HepG2 (cell line): ENCODE measurements at regions not wholly inside any gene's neighbourhood (a gene's known extent, or its start where the extent isn't known, plus 50 kb on each side); places are given as distances from the start of the nearest gene placed in this dataset.
A peak's percentile ranks its signal among the peaks of the same experiment; 100 is the strongest.

ENCODE experiments used
- ATAC-seq: fragments of 200-7000 bp; cut with Tn5 transposase; 3 replicates; pipeline ENCODE4 v1.9.1; 2020; ENCODE audit warnings: mild to moderate bottlenecking, moderate library complexity
- BruUV-seq: library from RNA; stranded (reverse); fragments of 400-500 nt; replicated peaks from 2 replicates; lab custom pipeline; 2021; lab: Mats Ljungman, UMichigan
- CTCF ChIA-PET: fragments of 300-600 bp; formaldehyde crosslinking; extraction: SDS; loops from one replicate; lab custom pipeline; 2021; ENCODE audit warnings: low total read pairs, inconsistent platforms, low intra/inter-chr PET ratio; lab: Yijun Ruan, JAX
- POLR2A ChIA-PET: fragments of 350-600 bp; sonication (Branson Sonifier 250); formaldehyde crosslinking; loops from one replicate; lab custom pipeline; 2020; ENCODE audit warnings: antibody characterized with exemption, inconsistent platforms; lab: Yijun Ruan, JAX
- DNase-seq: peaks from one replicate; pipeline ENCODE4 v3.0.0-alpha.2; 2015; ENCODE audit warnings: low spot score
- FAIRE-seq: peaks from 3 replicates; lab custom pipeline; 2011; peaks lifted over from hg19 to GRCh38; lab: Jason Lieb, UNC
- H2AFZ ChIP-seq: one replicate; pipeline ENCODE4 v1.6.1; 2011; ENCODE audit warnings: low read length, inconsistent platforms
- H3K27ac ChIP-seq: fragments of 300-600 bp; 3 replicates; pipeline ENCODE4 v1.8.0; 2011; ENCODE audit warnings: mixed run types, mild to moderate bottlenecking, mixed read lengths, low read length, inconsistent platforms; ENCODE audit not compliant: insufficient read depth; ENCODE audit errors: extremely low read length
- H3K27me3 ChIP-seq, 2 experiments: fragments of 200-600 bp in 1 of 2; 2 replicates in 1 of 2; 3 replicates in 1 of 2; pipeline versions ENCODE4 v1.6.0 to v1.8.0; 2011; ENCODE audit warnings: low read length in 2 of 2, mild to moderate bottlenecking in 2 of 2, moderate library complexity in 2 of 2, inconsistent platforms in 1 of 2; ENCODE audit not compliant: insufficient read depth in 2 of 2, control insufficient read depth in 1 of 2
- H3K36me3 ChIP-seq, 2 experiments: fragments of 200-600 bp in 1 of 2; replicated peaks in 1 of 2; 2 replicates in 1 of 2; 3 replicates in 1 of 2; pipeline versions ENCODE4 v1.5.1 to v1.8.0; 2011; ENCODE audit warnings: low read length in 2 of 2, inconsistent platforms in 1 of 2; ENCODE audit not compliant: insufficient read depth in 2 of 2, control insufficient read depth in 1 of 2
- H3K4me1 ChIP-seq: 2 replicates; pipeline ENCODE4 v1.5.1; 2012; ENCODE audit warnings: low read length, inconsistent platforms; ENCODE audit not compliant: insufficient read depth
- H3K4me2 ChIP-seq: 2 replicates; pipeline ENCODE4 v1.6.0; 2011; ENCODE audit warnings: low read depth, low read length, inconsistent platforms
- H3K4me3 ChIP-seq, 3 experiments: fragments of 200-600 bp in 1 of 3; sonication (generic), shearing (Covaris generic) in 1 of 3; replicated peaks in 1 of 3; 2 replicates each; pipeline ENCODE4 v1.5.1; 2011 to 2016; ENCODE audit warnings: low read length in 3 of 3, inconsistent platforms in 2 of 3, low read depth in 2 of 3, mild to moderate bottlenecking in 2 of 3, control low read depth in 1 of 3, mixed read lengths in 1 of 3; ENCODE audit not compliant: insufficient read depth in 1 of 3
- H3K79me2 ChIP-seq: one replicate; pipeline ENCODE4 v1.6.1; 2011; ENCODE audit warnings: low read length, inconsistent platforms; ENCODE audit not compliant: insufficient read depth
- H3K9ac ChIP-seq: 2 replicates; pipeline ENCODE4 v1.6.0; 2011; ENCODE audit warnings: mild to moderate bottlenecking, low read depth, low read length, inconsistent platforms; ENCODE audit not compliant: insufficient read depth
- H3K9me3 ChIP-seq: 2 replicates; pipeline ENCODE4 v1.5.1; 2012; ENCODE audit warnings: mild to moderate bottlenecking, low read length
- H4K20me1 ChIP-seq: 2 replicates; pipeline ENCODE4 v1.6.0; 2011; ENCODE audit warnings: inconsistent platforms, mild to moderate bottlenecking, low read length, moderate library complexity; ENCODE audit not compliant: insufficient read depth
- SMC3 ChIP-seq: IDR thresholded peaks from 2 replicates; pipeline ENCODE4 v1.6.1; 2011; ENCODE audit warnings: low read length, improper control_type of control experiment
- ZFP91 ChIP-seq: sonication (generic); formaldehyde crosslinking; IDR thresholded peaks from 2 replicates; pipeline ENCODE4 v1.9.0; 2022; ENCODE audit warnings: missing genetic modification reagents, mild to moderate bottlenecking, borderline replicate concordance
- WGBS: methylation state at CpG from one replicate; pipeline ENCODE4 v1.1.6; 2017; ENCODE audit warnings: low lambda C conversion rate; 5-methylcytosine and 5-hydroxymethylcytosine counted together
- in situ Hi-C: cut with HindIII; loops from 2 replicates; pipeline ENCODE4 v1.10.0; 2017; ENCODE audit warnings: low pct_unique_long_range_greater_than_20kb; ENCODE audit not compliant: extremely low pct_ligation_motif_present
- intact Hi-C: fragments of 100-400 bp; cut with micrococcal nuclease; formaldehyde crosslinking; loops from one replicate; pipeline ENCODE4 v1.10.0; 2022; ENCODE audit not compliant: unreplicated experiment
- small RNA-seq, 3 experiments: library from RNA; depleted of rRNA; stranded (forward); fragments of <200 nt; gene quantifications; one replicate each; pipeline ENCODE3, GENCODE V24; 2012; ENCODE audit warnings: low read depth in 2 of 3, low replicate concordance in 1 of 3; ENCODE audit not compliant: insufficient read length in 3 of 3, insufficient read depth in 2 of 3
- TF ChIP-seq, protein P1 (sequence below): sonication (generic); formaldehyde crosslinking; IDR thresholded peaks from 2 replicates; pipeline ENCODE4 v1.4.0; 2020; ENCODE audit warnings: missing genetic modification reagents, borderline replicate concordance
- TF ChIP-seq, protein P2 (sequence below): sonication (generic); formaldehyde crosslinking; IDR thresholded peaks from 2 replicates; pipeline ENCODE4 v1.8.0; 2022; ENCODE audit warnings: mild to moderate bottlenecking, missing genetic modification reagents, moderate library complexity

DNA sequence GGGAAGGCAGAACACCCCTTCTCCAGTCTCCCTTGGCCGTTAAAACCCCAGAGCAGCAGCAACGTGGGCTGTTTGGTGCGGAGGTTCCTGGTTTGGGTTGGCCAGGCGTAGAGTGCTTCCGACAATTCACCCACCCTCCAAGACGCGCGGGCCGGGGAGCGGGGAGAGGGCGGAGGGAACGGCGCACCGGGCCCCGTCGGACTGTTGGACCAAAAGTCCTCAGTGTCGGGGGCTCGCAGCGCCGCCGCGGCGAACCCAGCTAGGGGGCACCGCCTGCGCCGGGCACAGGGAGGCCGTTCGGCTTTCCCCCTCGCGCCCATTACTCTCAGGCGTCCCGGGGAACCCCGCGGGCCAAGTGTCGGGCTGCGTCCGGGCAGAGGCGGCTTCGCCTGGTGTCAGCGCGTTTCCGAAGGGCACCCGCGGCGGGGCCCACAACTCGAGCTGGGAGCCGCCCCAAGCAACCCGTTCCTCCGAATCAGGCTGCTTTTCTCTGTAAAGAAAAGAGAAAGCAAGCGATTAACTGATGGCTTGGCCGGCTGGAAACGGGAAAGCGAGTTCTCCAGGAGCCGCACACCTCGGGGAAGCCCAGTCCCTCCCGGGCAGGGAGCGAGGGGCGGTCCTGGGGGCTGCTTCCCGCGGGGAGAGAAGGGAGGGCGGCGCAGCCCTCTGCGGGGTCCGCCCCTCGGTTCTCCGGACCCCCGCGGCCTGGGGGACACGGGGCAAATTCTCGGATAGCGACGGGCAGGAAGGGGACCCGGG is 145.5 kb downstream of the ERCC6L2 start (continued):
- peak; percentile 58; the same call in 1 of the 2 replicates for TF ChIP-seq ZFP91
- TF ChIP-seq, all 625 proteins: peak for 16

- Histone ChIP-seq H3K9me3 (no peaks in the 10 kb centered on the region), H3K9ac (no peak overlapping the region), H4K20me1 (no peaks in the 10 kb centered on the region), H3K79me2 (no peaks in the 10 kb centered on the region), H3K27me3 (peaks cover 0 to 37% of the 10 kb centered on the region in 2 experiments; a peak in 4 of 5 replicates), H2AFZ (no peak overlapping the region), H3K27ac (no peak overlapping the region), H3K36me3 (peaks cover 1 to 3% of the 10 kb centered on the region in 2 experiments; a peak in 2 of 5 replicates), H3K4me3 (peak overlapping the region in 2 of 3 experiments; percentile 71 to 74; a peak in 1 of 6 replicates), H3K4me2 (peak overlapping the region; percentile 81), H3K4me1 (peaks cover 4% of the 10 kb centered on the region; the same call in 1 of the 2 replicates)
- in situ Hi-C loops = no loop called here
- CTCF ChIA-PET = no interaction called here
- TF ChIP-seq, protein P1, sequence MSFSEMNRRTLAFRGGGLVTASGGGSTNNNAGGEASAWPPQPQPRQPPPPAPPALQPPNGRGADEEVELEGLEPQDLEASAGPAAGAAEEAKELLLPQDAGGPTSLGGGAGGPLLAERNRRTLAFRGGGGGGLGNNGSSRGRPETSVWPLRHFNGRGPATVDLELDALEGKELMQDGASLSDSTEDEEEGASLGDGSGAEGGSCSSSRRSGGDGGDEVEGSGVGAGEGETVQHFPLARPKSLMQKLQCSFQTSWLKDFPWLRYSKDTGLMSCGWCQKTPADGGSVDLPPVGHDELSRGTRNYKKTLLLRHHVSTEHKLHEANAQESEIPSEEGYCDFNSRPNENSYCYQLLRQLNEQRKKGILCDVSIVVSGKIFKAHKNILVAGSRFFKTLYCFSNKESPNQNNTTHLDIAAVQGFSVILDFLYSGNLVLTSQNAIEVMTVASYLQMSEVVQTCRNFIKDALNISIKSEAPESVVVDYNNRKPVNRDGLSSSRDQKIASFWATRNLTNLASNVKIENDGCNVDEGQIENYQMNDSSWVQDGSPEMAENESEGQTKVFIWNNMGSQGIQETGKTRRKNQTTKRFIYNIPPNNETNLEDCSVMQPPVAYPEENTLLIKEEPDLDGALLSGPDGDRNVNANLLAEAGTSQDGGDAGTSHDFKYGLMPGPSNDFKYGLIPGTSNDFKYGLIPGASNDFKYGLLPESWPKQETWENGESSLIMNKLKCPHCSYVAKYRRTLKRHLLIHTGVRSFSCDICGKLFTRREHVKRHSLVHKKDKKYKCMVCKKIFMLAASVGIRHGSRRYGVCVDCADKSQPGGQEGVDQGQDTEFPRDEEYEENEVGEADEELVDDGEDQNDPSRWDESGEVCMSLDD = no peak
- TF ChIP-seq SMC3 = no peak
- TF ChIP-seq, protein P2, sequence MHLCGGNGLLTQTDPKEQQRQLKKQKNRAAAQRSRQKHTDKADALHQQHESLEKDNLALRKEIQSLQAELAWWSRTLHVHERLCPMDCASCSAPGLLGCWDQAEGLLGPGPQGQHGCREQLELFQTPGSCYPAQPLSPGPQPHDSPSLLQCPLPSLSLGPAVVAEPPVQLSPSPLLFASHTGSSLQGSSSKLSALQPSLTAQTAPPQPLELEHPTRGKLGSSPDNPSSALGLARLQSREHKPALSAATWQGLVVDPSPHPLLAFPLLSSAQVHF (CRISPR knock-in tag) = 0 out of 2 replicates have a peak, but pooled peaks have one; percentile 2
- DNase-seq (no peak), FAIRE-seq (no peak), ATAC-seq (no peak; the same call in 2 of the 3 replicates)
- no TSS peak for BruUV-seq
- POLR2A ChIA-PET = no interaction called here
- intact Hi-C loops = no loop called here
- 100% methylated on average over 12 of the region's 13 CpGs for WGBS
Measured at GRCh38 chr9:96020300-96020791, 144.9 kb downstream of the ERCC6L2 start.

Small RNA genes in the stretch of these regions (small RNA-seq; reads per million reads assigned to genes)
- 0 reads per million in 3 experiments for gene RF00019
